HG03159 (cell line): ENCODE measurements at regions not wholly inside any gene's neighbourhood (a gene's known extent, or its start where the extent isn't known, plus 50 kb on each side); places are given as distances from the start of the nearest gene placed in this dataset.
"Not testable (repeated sequence)": the region's sequence is repeated elsewhere in the genome, so short reads cannot be mapped to it uniquely, and the experiment has no call there.

Experiments
- ATAC-seq: cut with Tn5 transposase; IDR thresholded peaks from one replicate; pipeline ENCODE4 v1.9.1; 2021; ENCODE audit warnings: mild to moderate bottlenecking, moderate library complexity; ENCODE audit not compliant: unreplicated experiment

DNA sequence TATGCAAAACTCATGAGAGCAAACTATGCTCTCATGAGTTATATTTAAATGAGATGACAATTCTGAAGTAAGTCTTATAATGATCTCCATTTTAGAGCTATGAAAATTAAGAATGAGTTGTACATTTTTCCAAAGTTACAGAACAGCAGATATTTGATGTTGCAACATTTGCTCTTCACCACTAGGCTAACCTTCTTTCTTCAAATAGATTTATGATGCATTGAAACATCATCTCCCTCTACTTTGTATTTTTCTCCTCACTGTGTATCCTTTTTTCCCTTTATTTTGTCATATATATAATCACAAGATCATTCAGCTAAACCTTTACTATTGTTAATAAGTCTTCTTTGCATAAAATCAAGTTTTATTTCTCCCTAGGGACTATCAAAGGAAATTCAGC, 497.7 kb upstream of the TYRP1 start:
- ATAC-seq: no peak

DNA sequence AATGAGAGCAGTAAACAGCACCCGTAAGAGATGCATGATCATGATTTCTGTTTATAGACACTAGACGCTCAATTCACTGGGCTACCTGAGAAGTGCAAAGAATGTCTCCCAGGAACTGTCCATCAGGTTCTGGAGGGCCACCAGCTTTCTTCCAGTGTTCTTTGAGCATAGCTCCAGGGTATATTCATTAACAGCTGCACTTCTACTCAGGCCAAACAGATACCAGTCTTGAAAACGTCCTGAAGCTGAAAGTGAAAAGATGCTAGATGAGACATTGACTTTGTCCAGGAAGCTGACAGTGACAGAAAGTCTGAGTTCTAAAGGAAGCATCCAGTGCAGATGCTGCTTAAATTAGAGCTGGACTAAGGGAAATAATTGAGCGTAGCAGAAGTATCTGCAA, 488.7 kb upstream of the TYRP1 start:
- no peak for ATAC-seq

DNA sequence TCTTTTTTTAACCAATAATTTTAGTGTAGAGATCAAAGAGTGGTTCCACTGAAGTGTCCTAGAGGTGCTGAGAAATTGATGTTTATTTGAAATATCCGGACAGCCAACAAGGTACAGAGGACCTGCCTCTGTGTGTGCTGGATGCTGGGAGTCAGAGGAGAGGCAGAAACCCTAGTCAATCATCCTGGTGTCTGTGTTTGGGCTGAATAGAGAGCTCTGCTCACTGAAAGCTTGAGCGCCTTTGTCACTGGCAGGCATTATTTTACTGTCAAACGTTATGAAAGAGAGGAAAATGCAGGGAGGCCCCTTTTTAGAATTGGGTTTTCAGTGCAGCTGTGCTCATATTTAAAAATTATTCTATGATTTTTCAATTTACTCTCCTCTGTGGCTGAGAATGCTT, 480.3 kb upstream of the TYRP1 start:
- no peak for ATAC-seq

DNA sequence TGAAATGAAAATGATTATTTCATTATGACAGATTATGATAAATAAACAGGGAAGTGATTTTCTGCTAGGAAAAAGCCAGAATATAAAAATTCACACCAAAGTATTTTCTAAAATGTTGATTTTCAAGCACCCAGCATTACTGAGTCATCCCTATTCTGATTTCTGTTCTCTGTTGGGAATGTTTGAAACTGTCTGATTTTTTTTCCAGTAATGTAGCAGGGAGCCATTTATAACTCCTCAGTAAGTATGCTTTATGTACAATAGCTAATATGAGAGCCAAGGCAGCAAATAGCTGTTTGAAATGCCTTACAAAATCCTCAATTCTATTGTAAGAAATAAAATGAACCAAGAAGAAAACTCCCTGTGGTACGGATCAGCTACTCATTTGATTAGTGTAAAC, 471.7 kb upstream of the TYRP1 start:
- ATAC-seq: no peak

DNA sequence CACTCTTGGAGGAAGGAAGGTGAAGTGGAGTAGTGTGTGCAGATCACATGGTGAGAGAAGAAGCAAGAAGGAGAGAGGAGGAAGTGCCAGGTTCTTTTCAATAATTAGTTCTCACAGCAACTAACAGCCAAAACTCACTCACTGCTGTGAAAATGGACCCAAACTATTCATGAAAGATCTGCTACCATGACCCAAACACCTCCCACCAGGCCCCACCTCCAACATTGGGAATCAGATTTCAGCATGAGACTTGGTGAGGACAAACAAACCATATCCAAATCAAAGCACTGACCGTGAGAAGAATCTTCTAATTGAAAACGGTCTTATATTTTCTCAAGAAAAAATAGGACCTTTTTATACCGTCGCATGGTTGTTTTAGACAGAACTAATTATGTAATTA, 468.7 kb upstream of the TYRP1 start:
- ATAC-seq: no peak

DNA sequence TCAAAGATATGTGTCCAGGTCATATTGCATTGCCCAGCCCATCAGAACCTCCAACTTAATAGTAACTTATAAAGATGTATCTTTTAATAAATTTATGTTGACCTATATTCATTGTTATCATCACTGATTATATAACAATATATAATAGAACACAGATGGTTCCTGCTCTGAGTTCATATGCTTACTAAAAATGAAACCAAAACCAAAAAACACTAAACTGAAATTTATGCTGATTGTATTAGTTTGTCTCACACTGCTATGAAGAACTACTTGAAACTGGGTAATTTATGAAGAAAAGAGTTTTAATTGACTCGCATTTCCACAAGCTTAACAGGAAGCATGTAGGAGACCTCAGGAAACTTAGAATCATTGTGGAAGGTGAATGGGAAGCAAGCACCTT, 462.5 kb upstream of the TYRP1 start:
- no peak for ATAC-seq

DNA sequence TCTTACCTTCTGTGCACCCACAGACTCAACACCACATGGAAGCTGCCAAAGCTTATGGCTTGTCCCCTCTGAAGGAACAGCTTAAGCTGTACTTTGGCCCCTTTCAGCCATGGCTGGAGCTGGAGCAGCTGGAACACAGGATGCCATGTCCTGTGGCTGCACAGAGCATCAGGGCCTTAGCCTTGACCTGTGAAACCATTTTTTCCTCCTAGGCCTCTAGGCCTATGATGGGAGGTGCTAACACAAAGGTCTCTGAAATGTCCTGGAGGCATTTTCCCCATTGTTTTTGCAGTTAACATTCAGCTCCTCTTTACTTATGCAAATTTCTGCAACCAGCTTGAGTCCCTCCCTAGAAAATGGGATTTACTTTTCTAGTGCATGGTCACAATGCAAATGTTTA, 461.4 kb upstream of the TYRP1 start:
- no peak for ATAC-seq

DNA sequence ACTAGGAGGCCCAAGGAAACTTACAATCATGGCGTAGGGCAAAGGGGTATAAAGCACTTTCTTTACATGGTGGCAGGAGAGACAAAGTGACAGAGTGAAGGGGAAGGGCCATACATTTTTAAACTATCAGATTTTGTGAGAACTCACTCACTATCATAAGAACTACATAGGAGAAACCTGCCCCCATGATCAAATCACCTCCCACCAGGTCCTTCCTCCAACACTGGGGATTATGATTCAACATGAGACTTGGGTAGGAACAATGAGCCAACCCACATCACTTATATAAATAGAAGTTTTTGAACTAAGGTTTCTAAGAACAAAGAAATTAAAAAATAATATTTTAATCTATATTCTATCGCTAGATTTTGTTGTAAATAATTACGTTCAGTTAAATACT, 460.3 kb upstream of the TYRP1 start:
- no peak for ATAC-seq

DNA sequence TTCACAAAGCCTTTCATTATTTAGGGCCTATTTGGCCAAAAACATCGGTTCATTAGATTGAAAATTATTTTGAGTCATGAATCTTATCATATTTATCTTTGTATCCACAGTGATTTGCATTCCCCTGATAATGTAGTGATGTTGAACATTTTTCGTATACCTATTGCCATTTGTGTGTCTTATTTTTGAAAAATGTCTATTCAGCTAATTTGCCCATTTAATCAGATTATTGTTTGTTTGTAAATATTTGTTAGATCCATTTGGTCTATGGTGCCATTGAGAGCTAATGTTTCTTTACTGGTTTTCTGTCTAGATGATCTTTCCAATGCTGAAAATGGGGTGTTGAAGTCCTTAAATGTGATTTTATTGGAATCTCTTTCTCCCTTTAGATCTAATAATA, 439.2 kb upstream of the TYRP1 start:
- no peak for ATAC-seq

DNA sequence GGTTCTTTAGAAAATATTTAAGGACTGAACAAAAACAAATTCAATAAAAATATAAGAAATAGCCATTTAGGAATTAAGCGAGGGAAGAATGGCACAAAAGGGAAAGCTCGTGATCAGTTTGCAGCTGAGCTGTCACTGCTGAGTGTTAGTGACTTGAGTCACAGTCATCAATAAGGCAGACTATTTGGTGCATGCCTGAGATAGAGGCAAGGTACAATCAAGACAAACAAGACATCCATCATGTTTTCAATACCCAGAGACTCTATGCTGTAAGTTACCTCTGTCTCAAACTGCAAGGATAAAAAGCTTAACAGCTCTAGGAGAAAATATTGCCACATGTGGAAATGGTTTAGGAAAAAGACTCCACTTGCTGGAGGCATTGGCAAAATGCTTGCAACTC, 426.4 kb upstream of the TYRP1 start:
- no peak for ATAC-seq

DNA sequence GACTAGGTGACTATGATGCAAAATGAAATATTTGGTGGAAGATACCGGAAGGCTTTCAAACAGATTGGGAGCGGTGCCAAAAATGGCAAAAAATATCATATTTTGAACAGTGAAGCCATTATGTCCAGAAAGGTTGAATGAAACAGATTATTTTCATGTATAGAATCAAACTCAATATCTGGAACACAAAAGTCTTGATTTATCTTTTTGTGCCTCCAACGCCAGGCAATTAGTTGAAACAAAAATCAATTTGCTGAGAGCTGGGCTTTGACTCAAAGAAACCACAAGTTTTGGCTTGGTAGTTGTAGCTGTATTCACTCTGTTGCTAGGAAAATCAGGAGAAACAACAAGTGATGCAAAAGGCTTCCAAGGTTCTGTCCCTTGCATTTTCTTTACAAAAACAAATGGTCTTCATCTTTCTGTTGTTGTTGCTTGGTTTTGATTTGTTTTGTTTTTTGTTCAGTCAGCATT, 421.7 kb upstream of the TYRP1 start:
- no peak for ATAC-seq

DNA sequence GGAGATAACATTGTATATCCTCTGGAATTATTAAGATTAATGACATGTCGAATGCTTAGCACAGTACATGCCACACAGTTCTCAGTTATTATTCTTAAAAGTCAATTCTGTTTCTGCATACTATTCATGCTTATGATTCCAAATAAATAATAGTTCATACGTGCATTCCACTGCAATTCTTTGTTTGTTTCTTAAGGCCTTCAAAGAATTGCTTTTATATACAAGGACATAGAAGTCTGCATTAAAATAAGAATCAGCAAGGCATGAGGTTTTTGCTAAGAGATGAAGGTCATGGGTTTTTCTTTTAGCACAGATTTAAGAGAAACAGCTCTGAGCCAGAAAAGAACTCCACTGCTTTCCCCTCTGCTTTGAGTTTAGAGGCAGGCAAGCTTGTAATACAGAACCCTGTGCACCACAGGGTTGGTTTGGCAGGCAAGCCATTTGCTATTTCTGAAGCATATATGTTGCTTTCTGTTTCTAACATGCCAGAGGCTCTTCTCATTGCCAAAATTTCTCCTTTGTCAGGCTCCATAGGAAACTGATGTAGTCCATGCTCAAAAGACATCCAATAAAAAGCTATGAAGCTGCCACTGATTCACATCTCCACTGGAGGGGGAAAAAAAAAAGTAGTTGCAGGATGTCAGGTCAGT, 420.6 kb upstream of the TYRP1 start:
- no peak for ATAC-seq

DNA sequence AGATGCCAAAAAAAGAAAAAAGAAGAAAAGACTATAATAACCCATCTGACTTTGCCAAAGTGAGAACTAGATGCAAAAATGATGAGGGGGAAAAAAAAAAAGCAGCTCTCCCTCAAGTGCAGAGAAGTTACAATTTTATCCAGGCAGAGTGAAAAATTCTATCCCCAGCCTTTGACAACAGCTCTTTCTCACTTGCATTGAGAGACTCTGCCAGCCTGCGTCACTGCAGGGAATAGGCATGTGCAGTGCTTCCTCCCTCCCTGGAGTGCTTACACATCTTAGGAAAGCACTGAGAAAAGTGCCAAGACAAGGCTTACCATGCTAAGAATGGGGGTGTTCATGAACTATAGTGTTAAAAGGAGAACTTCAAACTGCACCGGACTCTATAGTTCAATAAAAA, 418.6 kb upstream of the TYRP1 start:
- ATAC-seq: no peak

DNA sequence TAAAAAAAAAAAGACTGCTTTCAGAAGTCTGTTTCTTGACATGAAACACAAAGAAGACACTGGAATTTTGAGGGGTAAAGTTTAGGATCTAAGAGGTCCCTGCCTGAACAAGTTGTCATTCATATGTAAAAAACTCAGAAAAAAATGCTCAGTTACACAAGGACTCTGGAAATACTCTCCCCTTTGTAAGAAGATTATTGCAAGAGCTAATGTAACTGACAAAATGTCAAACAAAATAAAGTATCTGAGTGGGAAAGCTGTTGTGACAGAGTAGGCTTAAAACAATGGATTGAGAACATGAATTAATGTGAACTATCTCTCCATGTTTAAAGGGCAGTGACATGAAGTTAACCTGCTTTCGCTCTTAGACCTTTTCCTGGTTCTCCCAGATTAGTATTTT, 416.7 kb upstream of the TYRP1 start:
- no peak for ATAC-seq

DNA sequence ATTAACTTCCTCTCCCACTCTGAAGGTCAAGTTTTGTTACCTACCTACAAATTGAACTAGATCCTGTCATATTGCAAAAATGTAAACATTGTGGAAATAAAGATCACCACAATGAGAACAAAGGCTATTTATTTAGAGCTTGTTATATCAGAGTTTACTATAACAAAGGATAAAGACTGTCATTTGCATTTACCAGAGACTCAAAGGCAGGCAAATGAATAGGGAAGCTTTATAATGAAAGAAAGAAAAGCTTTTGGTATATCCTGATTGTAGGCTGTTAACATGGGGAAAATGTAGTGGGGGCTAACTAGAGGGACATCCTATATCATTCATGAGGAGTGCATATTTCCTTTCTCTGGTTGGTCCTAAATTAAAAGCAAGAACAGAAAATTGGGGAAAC, 403.5 kb upstream of the TYRP1 start:
- no peak for ATAC-seq

DNA sequence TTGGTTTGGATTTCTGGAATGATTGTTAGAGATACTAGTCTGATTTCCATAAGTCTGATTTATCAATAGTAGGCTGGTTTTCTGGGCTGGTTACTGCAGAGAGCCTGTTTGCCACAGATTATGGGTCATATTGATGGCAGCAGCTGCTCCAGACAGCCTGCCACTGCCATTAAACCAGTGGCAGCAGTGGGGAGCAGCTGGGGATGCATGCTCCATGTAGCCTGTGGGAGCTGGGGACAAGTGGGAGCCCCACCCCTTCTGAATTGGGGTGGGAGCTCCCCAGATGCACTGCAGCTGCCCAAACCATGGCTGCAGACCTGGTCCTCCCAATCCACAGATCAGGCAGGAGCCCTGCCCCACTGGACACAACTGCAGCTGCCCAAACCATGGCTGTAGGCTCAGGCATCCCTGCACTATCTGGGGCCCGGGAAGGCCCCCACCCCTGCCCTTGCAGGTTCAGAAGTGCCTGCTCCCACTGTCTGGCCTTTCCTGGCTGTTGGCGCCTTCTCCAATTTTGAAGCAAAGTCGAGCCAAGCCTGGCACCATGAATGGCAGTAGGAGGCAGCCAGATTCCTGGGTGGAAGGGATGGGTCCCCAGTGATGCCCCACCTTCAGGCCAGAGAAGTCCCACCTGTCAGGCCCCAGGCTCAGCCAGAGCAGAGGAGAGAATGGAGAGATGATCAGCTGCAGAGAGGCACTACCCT, 402.9 kb upstream of the TYRP1 start:
- no peak for ATAC-seq

DNA sequence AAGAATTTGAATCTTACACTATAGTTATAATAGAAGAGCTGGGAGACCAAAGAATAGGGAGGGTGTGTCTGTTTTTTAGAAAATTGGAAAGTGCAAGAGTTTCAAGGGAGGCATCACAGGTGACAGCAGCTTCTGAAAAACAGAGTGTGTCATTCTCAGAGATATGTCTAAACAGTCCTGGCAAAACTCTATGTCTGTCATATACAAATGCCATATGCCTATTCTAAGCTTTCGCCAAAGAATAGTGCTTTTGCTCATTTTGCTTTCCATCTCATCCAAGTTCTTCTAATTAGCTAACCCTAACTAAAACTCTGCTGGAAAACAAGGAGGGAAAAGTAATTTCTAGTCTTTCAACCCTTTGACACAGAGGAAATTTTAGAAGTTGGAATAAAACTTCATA, 388.0 kb upstream of the TYRP1 start:
- no peak for ATAC-seq

DNA sequence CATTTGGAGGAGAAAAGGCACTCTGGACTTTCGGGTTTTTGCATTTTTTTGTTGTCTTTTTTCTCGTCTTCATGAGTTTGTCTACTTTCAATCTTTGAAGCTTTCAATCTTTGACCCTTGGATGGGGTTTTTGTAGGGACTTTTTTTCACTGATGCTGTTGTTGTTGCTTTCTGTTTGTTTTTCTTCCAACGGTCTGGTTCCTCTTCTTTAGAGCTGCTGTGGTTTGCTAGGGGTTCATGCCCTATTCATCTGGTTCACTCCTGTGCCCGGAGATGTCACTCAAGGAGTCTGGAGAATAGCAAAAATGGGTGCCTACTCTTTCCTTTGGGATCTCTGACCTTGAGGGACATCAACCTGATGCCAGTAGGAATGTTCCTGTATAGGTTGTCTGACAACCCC, 378.6 kb upstream of the TYRP1 start:
- no peak for ATAC-seq

DNA sequence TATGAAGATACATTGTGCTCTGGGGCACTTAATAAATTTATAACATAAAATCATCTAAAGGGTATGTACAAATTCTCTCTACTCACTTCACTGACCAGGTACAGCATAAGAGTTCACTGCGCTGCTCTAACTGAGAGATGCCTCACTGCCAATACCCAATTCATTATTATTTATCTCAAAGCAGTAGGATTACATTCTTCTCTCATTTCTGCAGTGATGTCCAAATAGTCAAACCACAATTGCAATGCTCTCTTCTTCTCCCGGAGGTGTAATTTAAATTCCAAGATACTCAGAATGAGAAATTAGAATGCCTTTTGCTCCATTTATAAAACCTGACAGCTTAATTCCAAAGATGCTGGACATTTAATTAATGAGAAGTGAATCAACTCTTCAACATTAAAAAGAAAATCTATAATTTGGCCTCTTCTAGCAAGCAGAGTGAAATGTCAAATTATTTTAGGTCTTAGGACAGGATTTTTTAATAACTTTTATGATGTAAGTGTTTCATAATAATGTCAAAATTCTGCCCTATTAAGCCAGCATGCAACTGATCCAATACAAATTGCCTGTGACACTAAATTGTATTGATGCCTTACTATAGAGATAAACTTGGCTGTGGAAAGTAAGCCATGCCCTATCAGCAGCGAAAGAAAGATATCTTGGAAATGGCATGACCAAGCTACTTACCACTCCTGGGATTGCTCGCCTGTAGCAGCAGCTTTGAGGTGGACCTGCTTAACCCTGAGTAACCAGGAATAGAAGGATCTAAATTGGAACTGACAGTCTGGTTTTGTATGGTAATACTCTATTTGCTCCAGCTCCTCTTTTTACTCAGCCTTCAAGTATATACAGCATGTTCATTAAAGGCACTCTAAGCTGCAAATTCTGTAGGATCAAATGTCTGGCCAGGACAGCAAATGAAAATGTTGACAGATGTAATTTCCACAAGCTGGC, 374.2 kb upstream of the TYRP1 start:
- no peak for ATAC-seq

DNA sequence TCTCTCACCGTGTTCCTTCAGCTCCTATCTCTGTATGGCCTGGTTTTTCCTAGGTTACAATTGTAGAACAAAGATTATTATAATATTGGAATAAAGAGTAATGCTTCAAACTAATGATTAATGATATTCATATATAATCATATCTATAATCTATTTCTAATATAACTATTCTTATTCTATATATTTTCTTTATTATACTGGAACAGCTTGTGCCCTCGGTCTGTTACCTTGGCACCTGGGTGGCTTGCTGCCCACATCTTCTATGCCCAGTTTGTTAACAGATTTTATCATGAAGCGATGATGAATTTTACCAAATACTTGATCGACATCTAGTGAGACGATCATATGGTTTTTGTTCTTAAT, 363.6 kb upstream of the TYRP1 start:
- ATAC-seq: no peak

DNA sequence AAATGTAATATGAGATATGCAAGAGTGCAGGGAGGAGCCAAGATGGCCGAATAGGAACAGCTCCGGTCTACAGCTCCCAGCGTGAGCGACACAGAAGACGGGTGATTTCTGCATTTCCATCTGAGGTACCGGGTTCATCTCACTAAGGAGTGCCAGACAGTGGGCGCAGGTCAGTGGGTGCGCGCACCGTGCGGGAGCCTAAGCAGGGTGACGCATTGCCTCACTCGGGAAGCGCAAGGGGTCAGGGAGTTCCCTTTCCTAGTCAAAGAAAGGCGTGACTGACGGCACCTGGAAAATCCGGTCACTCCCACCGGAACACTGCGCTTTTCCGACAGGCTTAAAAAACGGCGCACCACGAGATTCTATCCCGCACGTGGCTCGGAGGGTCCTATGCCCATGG, 359.2 kb upstream of the TYRP1 start:
- not testable (repeated sequence) for ATAC-seq

DNA sequence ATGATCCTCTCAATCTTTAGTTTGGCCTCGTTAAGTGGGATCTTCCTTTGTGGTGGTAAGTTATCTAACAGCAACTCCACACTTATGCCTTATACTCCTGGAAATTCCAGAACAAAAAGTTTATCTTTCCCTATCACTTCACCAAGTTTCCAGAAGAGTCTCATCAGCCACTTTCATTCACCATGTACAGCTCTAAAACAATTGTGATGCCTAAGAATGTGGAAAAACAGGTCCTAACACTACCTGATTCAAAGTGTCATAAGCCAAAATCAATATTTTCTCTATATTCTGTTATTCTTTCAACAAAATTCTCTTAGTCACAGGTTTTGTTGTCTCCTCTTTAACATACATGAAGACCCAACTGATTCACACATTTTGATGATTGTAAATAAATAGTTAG, 342.4 kb upstream of the TYRP1 start:
- ATAC-seq: no peak
